Astrocyte (in vitro differentiated cells and primary cell): ENCODE measurements at regions not wholly inside any gene's neighbourhood (a gene's known extent, or its start where the extent isn't known, plus 50 kb on each side); places are given as distances from the start of the nearest gene placed in this dataset.

Experiments
- CTCF ChIP-seq: IDR thresholded peaks from 2 replicates; pipeline ENCODE4 v1.5.1; 2011; ENCODE audit warnings: low read depth, mild to moderate bottlenecking, inconsistent platforms, low read length, moderate library complexity; ENCODE audit not compliant: insufficient read depth
- EZH2 ChIP-seq: IDR thresholded peaks from 2 replicates; pipeline ENCODE4 v1.6.1; 2012; ENCODE audit warnings: mild to moderate bottlenecking, low read length, inconsistent platforms; ENCODE audit not compliant: insufficient read depth

- TF ChIP-seq CTCF: no peak
- TF ChIP-seq EZH2: no peak
These were observed 88.8 kb upstream of the HMHB1 start for GRCh38 chr5:143723159-143723558.
